ENCODE measurements at regions not wholly inside any gene's neighbourhood (a gene's known extent, or its start where the extent isn't known, plus 50 kb on each side); places are given as distances from the start of the nearest gene placed in this dataset.
"Not testable (repeated sequence)": the region's sequence is repeated elsewhere in the genome, so short reads cannot be mapped to it uniquely, and the experiment has no call there.

DNA sequence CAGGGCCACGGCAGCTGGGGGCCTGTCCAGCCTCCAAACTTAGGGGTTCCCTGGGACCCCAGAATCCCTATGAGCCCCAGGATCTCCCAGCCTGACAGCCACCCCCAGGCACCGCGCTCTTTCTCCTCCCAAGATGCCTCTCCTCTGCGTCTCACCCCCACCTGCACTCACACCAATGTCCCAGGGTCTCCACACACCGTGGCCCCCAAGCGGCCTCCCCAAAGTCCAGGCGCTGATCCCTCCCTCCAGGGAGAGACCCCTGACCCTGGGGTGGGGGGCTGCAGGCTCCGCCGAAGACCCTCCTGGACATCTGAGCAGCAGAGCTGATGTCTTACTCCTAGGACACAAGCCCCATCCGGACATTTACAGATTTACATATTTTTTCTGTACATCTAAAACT lies 123.2 kb upstream of the ZNF469 start:
- not testable (repeated sequence) for H3K9ac ChIP-seq (ENCODE audit: low read length); H3K27me3 Mint-ChIP-seq (ENCODE audit: low read depth, unreplicated experiment); H4K20me1 ChIP-seq (ENCODE audit: insufficient read depth, low read length); H3K27ac Mint-ChIP-seq (ENCODE audit: unreplicated experiment); H3K27me3 ChIP-seq (ENCODE audit: insufficient read depth, low read length); FAIRE-seq; H3K4me3 Mint-ChIP-seq (ENCODE audit: unreplicated experiment); H3K4me1 ChIP-seq (ENCODE audit: insufficient read depth, low read length); H3K36me3 Mint-ChIP-seq (ENCODE audit: low read depth, unreplicated experiment); H3K4me3 ChIP-seq (ENCODE audit: insufficient read depth, low read depth, low read length); H3K79me2 ChIP-seq (ENCODE audit: insufficient read depth, low read length); DNase-seq (ENCODE audit: low read depth); H2AFZ ChIP-seq (ENCODE audit: low read depth, low read length); H3K27ac ChIP-seq (ENCODE audit: low read depth, low read length); H3K4me1 Mint-ChIP-seq (ENCODE audit: low read depth, unreplicated experiment); H3K9me3 ChIP-seq (ENCODE audit: insufficient read depth, low read depth, low read length); H3K36me3 ChIP-seq (ENCODE audit: insufficient read depth, low read length)
- peaks cover 14% of the 10 kb centered on the region for H3K9me3 Mint-ChIP-seq (ENCODE audit: unreplicated experiment)
- H3K4me2 ChIP-seq (ENCODE audit: low read length): peak overlapping the region; percentile 26

- H3K4me2 ChIP-seq (ENCODE audit: low read length); H3K9me3 ChIP-seq (ENCODE audit: insufficient read depth, low read depth, low read length); H3K36me3 Mint-ChIP-seq (ENCODE audit: low read depth, unreplicated experiment); H3K79me2 ChIP-seq (ENCODE audit: insufficient read depth, low read length); FAIRE-seq; DNase-seq (ENCODE audit: low read depth); H2AFZ ChIP-seq (ENCODE audit: low read depth, low read length); H3K27me3 Mint-ChIP-seq (ENCODE audit: low read depth, unreplicated experiment); H3K4me3 Mint-ChIP-seq (ENCODE audit: unreplicated experiment); H3K4me3 ChIP-seq (ENCODE audit: insufficient read depth, low read depth, low read length); H3K4me1 ChIP-seq (ENCODE audit: insufficient read depth, low read length); H3K9ac ChIP-seq (ENCODE audit: low read length); H3K27me3 ChIP-seq (ENCODE audit: insufficient read depth, low read length); H3K36me3 ChIP-seq (ENCODE audit: insufficient read depth, low read length); H3K27ac ChIP-seq (ENCODE audit: low read depth, low read length); H3K4me1 Mint-ChIP-seq (ENCODE audit: low read depth, unreplicated experiment); H4K20me1 ChIP-seq (ENCODE audit: insufficient read depth, low read length); H3K27ac Mint-ChIP-seq (ENCODE audit: unreplicated experiment): not testable (repeated sequence)
- peaks cover 14% of the 10 kb centered on the region for H3K9me3 Mint-ChIP-seq (ENCODE audit: unreplicated experiment)
Observed at GRCh38 chr16:88260146-88260545, 122.6 kb upstream of the ZNF469 start.

- not testable (repeated sequence) for H3K27ac ChIP-seq (ENCODE audit: low read depth, low read length); FAIRE-seq; H3K9ac ChIP-seq (ENCODE audit: low read length); H3K4me3 Mint-ChIP-seq (ENCODE audit: unreplicated experiment); H3K9me3 Mint-ChIP-seq (ENCODE audit: unreplicated experiment); H3K4me1 Mint-ChIP-seq (ENCODE audit: low read depth, unreplicated experiment); H2AFZ ChIP-seq (ENCODE audit: low read depth, low read length); H3K27me3 Mint-ChIP-seq (ENCODE audit: low read depth, unreplicated experiment); H3K36me3 ChIP-seq (ENCODE audit: insufficient read depth, low read length); H3K4me3 ChIP-seq (ENCODE audit: insufficient read depth, low read depth, low read length); H3K36me3 Mint-ChIP-seq (ENCODE audit: low read depth, unreplicated experiment); H3K4me2 ChIP-seq (ENCODE audit: low read length); H3K27me3 ChIP-seq (ENCODE audit: insufficient read depth, low read length); H4K20me1 ChIP-seq (ENCODE audit: insufficient read depth, low read length); H3K79me2 ChIP-seq (ENCODE audit: insufficient read depth, low read length); DNase-seq (ENCODE audit: low read depth); H3K9me3 ChIP-seq (ENCODE audit: insufficient read depth, low read depth, low read length); H3K27ac Mint-ChIP-seq (ENCODE audit: unreplicated experiment)
- H3K4me1 ChIP-seq (ENCODE audit: insufficient read depth, low read length): peaks cover 12% of the 10 kb centered on the region
Observed at GRCh38 chr16:88260881-88261665, 121.7 kb upstream of the ZNF469 start.

- H3K27ac Mint-ChIP-seq (ENCODE audit: unreplicated experiment); H3K9me3 ChIP-seq (ENCODE audit: insufficient read depth, low read depth, low read length); H3K4me3 Mint-ChIP-seq (ENCODE audit: unreplicated experiment); DNase-seq (ENCODE audit: low read depth); H3K27me3 Mint-ChIP-seq (ENCODE audit: low read depth, unreplicated experiment); H3K36me3 ChIP-seq (ENCODE audit: insufficient read depth, low read length); H3K36me3 Mint-ChIP-seq (ENCODE audit: low read depth, unreplicated experiment); H3K79me2 ChIP-seq (ENCODE audit: insufficient read depth, low read length); FAIRE-seq; H2AFZ ChIP-seq (ENCODE audit: low read depth, low read length); H3K27me3 ChIP-seq (ENCODE audit: insufficient read depth, low read length); H3K9me3 Mint-ChIP-seq (ENCODE audit: unreplicated experiment); H3K4me3 ChIP-seq (ENCODE audit: insufficient read depth, low read depth, low read length); H3K27ac ChIP-seq (ENCODE audit: low read depth, low read length); H3K9ac ChIP-seq (ENCODE audit: low read length); H4K20me1 ChIP-seq (ENCODE audit: insufficient read depth, low read length); H3K4me2 ChIP-seq (ENCODE audit: low read length): not testable (repeated sequence)
- peaks cover 12% of the 10 kb centered on the region for H3K4me1 ChIP-seq (ENCODE audit: insufficient read depth, low read length)
- peaks cover 11% of the 10 kb centered on the region for H3K4me1 Mint-ChIP-seq (ENCODE audit: low read depth, unreplicated experiment)
Observed at GRCh38 chr16:88261814-88262605, 120.7 kb upstream of the ZNF469 start.

DNA sequence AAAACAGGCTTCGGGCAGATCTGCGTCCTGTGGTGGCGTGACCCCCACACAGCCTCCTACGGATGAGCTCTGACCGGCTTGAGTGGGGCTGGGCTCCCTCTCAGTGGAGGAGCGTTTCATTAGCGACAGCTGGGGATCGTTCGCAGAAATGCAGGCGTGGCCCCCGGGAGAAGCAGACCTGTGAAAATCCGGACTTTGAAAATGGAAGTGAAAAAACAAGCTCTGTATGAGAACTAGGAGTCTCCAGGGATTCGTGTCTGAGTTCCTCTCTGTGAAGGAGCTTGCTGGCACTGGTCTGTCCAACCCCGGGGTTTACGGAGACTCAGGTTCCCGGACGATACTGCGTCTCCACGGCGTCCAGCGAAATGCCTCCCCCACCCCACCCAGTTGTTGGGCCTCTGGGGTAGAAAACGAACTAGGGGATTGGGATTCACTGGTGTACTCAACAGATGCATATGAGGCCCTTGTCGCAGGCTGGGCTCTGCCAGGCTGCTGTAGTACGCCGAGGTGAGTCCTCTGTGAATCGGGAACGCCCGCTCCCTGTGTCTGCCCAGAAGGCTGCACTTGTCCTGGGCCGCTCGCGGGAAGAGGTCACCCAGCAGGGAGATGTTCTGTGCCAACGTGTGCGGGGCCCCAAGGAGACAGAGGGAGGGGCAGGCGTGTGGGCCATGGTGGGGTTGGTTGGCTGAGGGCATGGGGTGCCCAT lies 119.7 kb upstream of the ZNF469 start:
- peaks cover 11% of the 10 kb centered on the region for H3K4me1 Mint-ChIP-seq (ENCODE audit: low read depth, unreplicated experiment)
- not testable (repeated sequence) for H3K36me3 ChIP-seq (ENCODE audit: insufficient read depth, low read length); H3K27me3 ChIP-seq (ENCODE audit: insufficient read depth, low read length); H2AFZ ChIP-seq (ENCODE audit: low read depth, low read length); H3K9me3 ChIP-seq (ENCODE audit: insufficient read depth, low read depth, low read length); H3K4me3 ChIP-seq (ENCODE audit: insufficient read depth, low read depth, low read length); H3K4me2 ChIP-seq (ENCODE audit: low read length); H3K27ac ChIP-seq (ENCODE audit: low read depth, low read length); FAIRE-seq; H3K4me3 Mint-ChIP-seq (ENCODE audit: unreplicated experiment); H3K27ac Mint-ChIP-seq (ENCODE audit: unreplicated experiment); H4K20me1 ChIP-seq (ENCODE audit: insufficient read depth, low read length); H3K27me3 Mint-ChIP-seq (ENCODE audit: low read depth, unreplicated experiment); H3K9me3 Mint-ChIP-seq (ENCODE audit: unreplicated experiment); H3K79me2 ChIP-seq (ENCODE audit: insufficient read depth, low read length); H3K36me3 Mint-ChIP-seq (ENCODE audit: low read depth, unreplicated experiment)
- DNase-seq (ENCODE audit: low read depth): peak; percentile 44
- H3K4me1 ChIP-seq (ENCODE audit: insufficient read depth, low read length): peaks cover 12% of the 10 kb centered on the region
- H3K9ac ChIP-seq (ENCODE audit: low read length): peak overlapping the region; percentile 38
